GM18858 (cell line): ENCODE measurements at regions not wholly inside any gene's neighbourhood (a gene's known extent, or its start where the extent isn't known, plus 50 kb on each side); places are given as distances from the start of the nearest gene placed in this dataset.

Source experiments
- ATAC-seq: cut with Tn5 transposase; IDR thresholded peaks from one replicate; pipeline ENCODE4 v1.9.1; 2021; ENCODE audit not compliant: unreplicated experiment

- no peak for ATAC-seq
Measured at GRCh38 chr14:83467811-83468210, 1934.2 kb upstream of the SEL1L start.

- no peak for ATAC-seq
Measured at GRCh38 chr14:83470466-83470865, 1936.8 kb upstream of the SEL1L start.

DNA sequence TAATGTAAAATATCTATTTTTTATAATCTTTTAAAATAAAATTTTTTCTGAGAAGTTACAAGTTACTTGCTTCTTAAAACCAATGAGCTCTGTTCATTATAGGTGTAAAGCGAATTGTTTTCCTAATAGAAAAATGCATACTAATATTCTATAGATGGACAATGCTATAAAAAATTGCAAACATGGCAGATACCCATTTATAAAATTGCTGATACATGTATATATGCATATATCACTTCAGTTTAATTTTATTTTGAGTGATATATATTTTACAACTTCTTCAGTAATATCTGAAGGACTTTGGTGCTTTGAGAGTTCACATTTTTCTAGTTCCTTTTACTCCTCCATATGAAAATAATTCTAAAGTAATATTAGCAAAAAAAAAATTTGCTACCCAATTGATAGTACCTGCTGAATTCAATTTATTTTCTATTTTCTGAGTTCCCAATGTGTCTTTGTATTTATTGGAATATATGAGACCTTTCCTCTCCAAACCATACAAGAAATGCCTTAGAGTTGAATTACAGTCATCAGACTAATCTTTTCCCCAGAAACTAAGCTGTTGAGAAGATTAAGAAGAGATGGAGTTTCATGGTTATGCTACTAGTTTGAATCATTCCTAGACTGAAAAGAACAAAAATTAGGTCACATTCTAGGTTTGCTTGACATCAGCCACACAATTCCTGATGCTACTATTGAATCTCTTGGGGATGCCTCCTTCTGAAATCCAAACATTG is 1937.5 kb upstream of the SEL1L start:
- no peak for ATAC-seq

- ATAC-seq, result no peak
Measured at GRCh38 chr14:83473416-83474235, 1940.0 kb upstream of the SEL1L start.

DNA sequence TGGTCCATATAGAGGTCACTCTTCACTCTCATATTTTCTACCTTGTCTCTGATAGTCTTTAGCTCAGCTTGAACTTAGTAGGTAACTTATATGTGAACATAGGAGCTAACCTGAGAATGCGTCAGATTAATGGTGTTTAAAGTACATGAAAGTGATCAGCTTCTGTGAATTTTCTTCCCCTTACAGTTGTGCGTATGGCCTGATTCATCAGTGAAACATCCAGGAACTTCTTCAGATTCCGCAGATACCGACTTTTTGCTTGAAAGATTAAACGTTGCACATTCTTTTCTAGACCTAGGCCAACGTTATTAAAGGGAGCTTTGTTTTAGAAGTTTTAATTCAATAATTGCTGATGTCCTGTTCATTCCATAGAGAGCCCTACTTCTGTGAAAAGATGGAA is 1945.1 kb upstream of the SEL1L start:
- ATAC-seq, result no peak

DNA sequence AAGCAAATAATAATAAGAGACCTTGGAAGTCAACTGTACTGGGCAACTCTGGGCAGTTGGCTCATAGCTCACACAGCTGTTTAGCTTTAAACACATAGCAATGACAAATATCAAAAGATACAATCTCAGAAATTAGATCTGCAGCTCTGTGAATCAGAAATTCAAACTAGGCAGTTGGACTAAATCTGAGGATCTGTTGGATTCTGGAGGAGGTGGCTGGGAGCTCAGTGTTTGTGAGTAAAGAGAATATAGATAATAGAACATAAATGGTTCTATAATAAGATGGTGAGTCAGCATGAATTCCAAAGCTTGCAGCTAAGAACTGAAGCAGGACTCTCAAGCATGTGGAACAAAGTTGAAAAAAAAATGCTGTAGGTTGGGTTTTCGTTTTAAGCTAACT is 1949.4 kb upstream of the SEL1L start:
- no peak for ATAC-seq

DNA sequence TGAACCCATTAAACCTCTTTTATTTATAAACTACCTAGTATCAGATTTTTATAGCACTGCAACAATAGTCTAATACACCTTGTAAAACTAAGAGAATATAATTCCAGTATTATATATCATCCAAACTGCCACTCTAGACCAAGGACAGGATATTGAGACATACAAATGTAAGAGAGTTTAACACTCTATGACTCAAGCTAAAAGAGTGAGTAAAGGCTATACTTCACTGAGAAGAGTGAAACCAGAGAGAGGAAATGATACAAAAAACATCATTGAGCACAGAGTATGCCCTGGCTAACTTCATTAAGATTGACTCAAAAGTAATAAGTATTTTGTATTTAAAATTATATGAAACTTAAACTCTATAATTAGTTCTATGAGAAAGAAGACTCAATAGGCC is 1951.9 kb upstream of the SEL1L start:
- no peak for ATAC-seq

GRCh38 chr14:83491091-83491490 is 1957.4 kb upstream of the SEL1L start:
- ATAC-seq, result no peak

DNA sequence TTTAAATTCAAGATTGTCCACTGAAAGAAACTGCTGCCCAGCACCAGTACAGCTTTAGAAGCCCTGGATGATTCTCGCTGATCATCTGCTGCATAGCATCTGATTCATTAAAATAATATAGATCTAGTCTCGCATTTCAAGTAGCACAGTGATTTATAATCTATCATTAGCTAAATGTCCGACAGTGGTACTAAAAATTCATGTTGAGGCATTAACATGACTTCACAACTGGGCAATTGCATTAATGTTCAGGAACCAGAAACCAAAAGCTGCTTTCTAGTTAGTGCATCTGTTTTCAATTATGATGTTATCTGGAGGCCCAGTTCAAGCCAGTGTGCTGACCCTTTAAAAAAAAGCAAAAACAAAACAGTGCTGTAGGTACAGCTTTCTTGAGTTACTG is 1987.2 kb upstream of the SEL1L start:
- no peak for ATAC-seq

DNA sequence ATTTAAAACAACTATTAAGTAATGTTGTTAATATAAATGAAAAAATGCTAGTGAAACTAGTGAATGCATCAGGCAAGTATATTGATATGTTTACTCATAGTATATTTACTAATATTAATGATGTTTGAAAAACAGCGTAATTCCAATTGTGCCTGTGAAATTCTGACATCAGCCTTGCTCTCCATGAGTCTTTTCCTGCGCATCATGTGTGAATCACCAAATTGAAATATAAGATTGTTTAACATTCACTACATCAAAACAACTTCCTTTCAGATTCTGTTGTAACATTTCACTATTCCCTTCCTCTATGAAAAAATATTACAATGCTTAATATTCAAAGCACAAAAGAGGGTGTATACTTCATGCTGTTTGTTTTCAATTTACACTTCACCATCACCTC is 1995.9 kb upstream of the SEL1L start:
- ATAC-seq, result no peak

GRCh38 chr14:83533734-83534133 is 1996.2 kb upstream of the FLRT2 start:
- ATAC-seq, result no peak

- no peak for ATAC-seq
Measured at GRCh38 chr14:83534995-83535394, 1994.9 kb upstream of the FLRT2 start.

DNA sequence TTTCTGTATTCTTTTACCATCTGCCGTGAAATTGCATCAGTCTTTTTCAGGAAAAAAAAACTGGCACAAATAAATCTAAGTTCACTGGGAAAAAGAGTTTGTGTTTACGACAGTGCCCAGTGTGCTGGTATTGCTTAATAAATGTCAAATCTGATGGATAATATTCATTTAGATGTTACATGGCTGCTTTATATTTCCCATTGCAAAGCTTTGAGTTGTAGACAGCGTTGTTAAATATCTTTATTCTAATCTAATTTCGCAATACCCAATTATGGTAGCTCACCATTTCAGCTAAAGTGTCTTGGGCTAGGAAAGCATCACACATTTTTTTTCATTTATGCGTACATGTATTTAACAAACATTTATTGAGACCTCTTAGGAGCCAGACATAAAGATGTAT is 1994.5 kb upstream of the FLRT2 start:
- ATAC-seq, result no peak

GRCh38 chr14:83541147-83541546 is 1988.8 kb upstream of the FLRT2 start:
- ATAC-seq, result no peak

DNA sequence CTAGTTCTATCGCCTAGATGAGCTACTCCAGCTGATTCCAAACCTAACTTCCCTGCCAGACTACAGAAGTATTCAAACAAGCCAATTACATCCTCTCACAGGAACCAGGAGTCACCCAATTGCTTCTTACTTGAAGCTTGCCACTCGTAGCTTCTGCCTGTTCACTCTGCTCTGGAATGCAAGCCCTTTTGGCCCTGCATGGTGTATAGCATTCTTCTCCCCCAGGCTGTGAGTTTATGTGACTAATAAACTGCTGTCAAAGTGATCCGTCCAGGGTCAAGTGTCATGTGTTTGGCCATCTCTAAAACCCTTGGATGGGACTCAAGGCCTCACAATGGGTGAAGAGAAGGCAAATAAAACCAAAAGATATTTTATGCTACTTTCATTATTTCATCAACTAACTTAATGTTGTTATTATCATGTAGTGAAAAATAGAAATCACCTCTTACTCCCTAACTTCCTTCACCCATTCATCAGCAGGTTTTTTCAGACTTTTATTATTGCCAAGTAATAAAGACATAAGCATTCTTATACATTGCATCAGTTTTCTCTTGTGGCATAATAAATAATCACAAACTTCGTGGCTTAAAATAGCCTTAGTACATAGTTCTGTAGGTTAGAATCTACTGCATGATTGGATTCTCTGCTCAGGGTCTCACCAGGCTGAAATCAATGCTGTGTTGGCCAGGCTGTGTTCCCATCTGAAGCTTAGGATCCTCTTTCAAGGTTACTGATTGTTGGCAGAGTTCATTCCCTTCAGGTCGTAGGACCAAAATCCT is 1981.7 kb upstream of the FLRT2 start:
- no peak for ATAC-seq

GRCh38 chr14:83556065-83556464 is 1973.9 kb upstream of the FLRT2 start:
- ATAC-seq, result no peak

GRCh38 chr14:83556746-83557453 is 1973.0 kb upstream of the FLRT2 start:
- ATAC-seq, result no peak

GRCh38 chr14:83558946-83559345 is 1971.0 kb upstream of the FLRT2 start:
- no peak for ATAC-seq

GRCh38 chr14:83559721-83560120 is 1970.2 kb upstream of the FLRT2 start:
- no peak for ATAC-seq

DNA sequence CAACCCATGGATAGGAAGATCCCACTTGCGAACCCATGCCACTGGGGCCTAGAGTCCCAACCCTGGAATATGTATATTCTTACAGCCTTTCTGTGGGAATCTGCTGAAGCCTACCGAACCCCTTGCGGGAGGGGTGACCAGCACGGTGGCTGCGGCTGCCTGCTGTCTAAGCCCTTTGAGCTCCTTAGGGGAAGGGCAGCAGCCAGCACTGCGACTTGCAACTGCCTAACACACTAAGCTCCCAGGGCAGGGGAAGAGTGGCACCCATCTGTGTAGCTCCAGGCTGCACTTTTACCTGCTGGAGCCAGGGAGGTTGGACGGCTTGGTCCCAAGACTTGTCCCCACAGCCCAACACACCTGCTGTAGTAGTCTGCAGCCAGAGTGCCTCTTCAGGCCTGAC is 1968.7 kb upstream of the FLRT2 start:
- no peak for ATAC-seq

GRCh38 chr14:83566567-83566966 is 1963.4 kb upstream of the FLRT2 start:
- no peak for ATAC-seq
